HFFc6 (cell line): ENCODE measurements at regions not wholly inside any gene's neighbourhood (a gene's known extent, or its start where the extent isn't known, plus 50 kb on each side); places are given as distances from the start of the nearest gene placed in this dataset.
"Not testable (repeated sequence)": the region's sequence is repeated elsewhere in the genome, so short reads cannot be mapped to it uniquely, and the experiment has no call there.

Source experiments
- DNase-seq: peaks from one replicate; pipeline ENCODE4 v3.0.0-alpha.2; 2018
- H3K27ac Mint-ChIP-seq: 2 replicates; pipeline ENCODE4 v1.8.0; 2020; ENCODE audit warnings: mild to moderate bottlenecking, mixed read lengths
- H3K27me3 Mint-ChIP-seq: 2 replicates; pipeline ENCODE4 v1.8.0; 2021; ENCODE audit warnings: mild to moderate bottlenecking, moderate library complexity, mixed read lengths; ENCODE audit not compliant: insufficient read depth
- H3K36me3 Mint-ChIP-seq: 2 replicates; pipeline ENCODE4 v1.8.0; 2021; ENCODE audit warnings: low read depth, mixed read lengths
- H3K4me1 Mint-ChIP-seq: 2 replicates; pipeline ENCODE4 v1.8.0; 2020; ENCODE audit warnings: low read depth, mixed read lengths
- H3K4me3 Mint-ChIP-seq: 2 replicates; pipeline ENCODE4 v1.8.0; 2020; ENCODE audit warnings: mild to moderate bottlenecking, moderate library complexity, mixed read lengths
- H3K9me3 Mint-ChIP-seq: 2 replicates; pipeline ENCODE4 v1.8.0; 2020; ENCODE audit warnings: mild to moderate bottlenecking, mixed read lengths
- TF ChIP-seq, protein P1 (sequence below): fragments of 200-600 bp; sonication (generic); IDR thresholded peaks from 2 replicates; pipeline ENCODE4 v1.5.0; 2021; ENCODE audit warnings: antibody characterized with exemption, mild to moderate bottlenecking

GRCh38 chr10:20494474-20494873 is 402.6 kb downstream of the NEBL start:
- no peaks in the 10 kb centered on the region for H3K4me1 Mint-ChIP-seq

DNA sequence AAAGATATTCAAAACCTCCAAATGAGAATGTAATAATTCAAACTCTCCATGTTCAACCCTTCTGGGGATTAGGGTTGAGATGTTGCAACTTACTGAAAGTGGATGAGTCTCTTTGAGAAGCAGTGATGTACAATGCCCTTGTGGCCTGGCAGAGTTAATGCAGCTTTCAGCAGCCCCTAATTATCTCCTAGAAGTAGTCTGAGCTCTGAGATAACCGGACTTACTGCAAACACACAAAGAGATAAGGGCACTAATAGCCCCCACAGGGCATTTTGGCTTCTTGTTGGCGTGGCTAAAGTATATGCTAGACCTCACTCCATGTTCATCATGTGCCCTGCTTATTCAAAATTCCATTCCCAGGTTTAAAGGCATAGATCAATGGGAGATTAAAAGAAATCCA is 404.7 kb downstream of the NEBL start:
- H3K9me3 Mint-ChIP-seq = peaks cover 33% of the 10 kb centered on the region
- no peak overlapping the region for H3K27ac Mint-ChIP-seq
- no peaks in the 10 kb centered on the region for H3K36me3 Mint-ChIP-seq
- no peak for DNase-seq
- TF ChIP-seq, protein P1, sequence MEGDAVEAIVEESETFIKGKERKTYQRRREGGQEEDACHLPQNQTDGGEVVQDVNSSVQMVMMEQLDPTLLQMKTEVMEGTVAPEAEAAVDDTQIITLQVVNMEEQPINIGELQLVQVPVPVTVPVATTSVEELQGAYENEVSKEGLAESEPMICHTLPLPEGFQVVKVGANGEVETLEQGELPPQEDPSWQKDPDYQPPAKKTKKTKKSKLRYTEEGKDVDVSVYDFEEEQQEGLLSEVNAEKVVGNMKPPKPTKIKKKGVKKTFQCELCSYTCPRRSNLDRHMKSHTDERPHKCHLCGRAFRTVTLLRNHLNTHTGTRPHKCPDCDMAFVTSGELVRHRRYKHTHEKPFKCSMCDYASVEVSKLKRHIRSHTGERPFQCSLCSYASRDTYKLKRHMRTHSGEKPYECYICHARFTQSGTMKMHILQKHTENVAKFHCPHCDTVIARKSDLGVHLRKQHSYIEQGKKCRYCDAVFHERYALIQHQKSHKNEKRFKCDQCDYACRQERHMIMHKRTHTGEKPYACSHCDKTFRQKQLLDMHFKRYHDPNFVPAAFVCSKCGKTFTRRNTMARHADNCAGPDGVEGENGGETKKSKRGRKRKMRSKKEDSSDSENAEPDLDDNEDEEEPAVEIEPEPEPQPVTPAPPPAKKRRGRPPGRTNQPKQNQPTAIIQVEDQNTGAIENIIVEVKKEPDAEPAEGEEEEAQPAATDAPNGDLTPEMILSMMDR = no peak
- no peaks in the 10 kb centered on the region for H3K4me1 Mint-ChIP-seq
- no peaks in the 10 kb centered on the region for H3K27me3 Mint-ChIP-seq
- H3K4me3 Mint-ChIP-seq = no peak overlapping the region

More at GRCh38 chr10:20494474-20494873, 402.6 kb downstream of the NEBL start:
- H3K4me3 Mint-ChIP-seq = no peak overlapping the region
- no peaks in the 10 kb centered on the region; the same call in 1 of the 2 replicates for H3K36me3 Mint-ChIP-seq
- no peak for DNase-seq
- no peaks in the 10 kb centered on the region for H3K27me3 Mint-ChIP-seq
- TF ChIP-seq, protein P1 = no peak
- H3K9me3 Mint-ChIP-seq = peaks cover 47% of the 10 kb centered on the region
- H3K27ac Mint-ChIP-seq = no peak overlapping the region

GRCh38 chr10:20489961-20490360 is 407.1 kb downstream of the NEBL start:
- no peak overlapping the region for H3K27ac Mint-ChIP-seq
- no peaks in the 10 kb centered on the region for H3K27me3 Mint-ChIP-seq
- TF ChIP-seq, protein P1 = no peak
- peaks cover 42% of the 10 kb centered on the region for H3K9me3 Mint-ChIP-seq
- 0 out of 2 replicates have a peak, but pooled peaks cover 6% of the 10 kb centered on the region for H3K36me3 Mint-ChIP-seq
- DNase-seq = no peak
- H3K4me1 Mint-ChIP-seq = no peaks in the 10 kb centered on the region
- H3K4me3 Mint-ChIP-seq = no peak overlapping the region

GRCh38 chr10:20486791-20487190 is 410.3 kb downstream of the NEBL start:
- H3K4me1 Mint-ChIP-seq = no peaks in the 10 kb centered on the region
- TF ChIP-seq, protein P1 = no peak
- no peaks in the 10 kb centered on the region for H3K27me3 Mint-ChIP-seq
- H3K27ac Mint-ChIP-seq = no peak overlapping the region
- no peak for DNase-seq
- H3K9me3 Mint-ChIP-seq = peaks cover 33% of the 10 kb centered on the region
- no peak overlapping the region for H3K4me3 Mint-ChIP-seq
- 0 out of 2 replicates have a peak, but pooled peaks cover 6% of the 10 kb centered on the region for H3K36me3 Mint-ChIP-seq

DNA sequence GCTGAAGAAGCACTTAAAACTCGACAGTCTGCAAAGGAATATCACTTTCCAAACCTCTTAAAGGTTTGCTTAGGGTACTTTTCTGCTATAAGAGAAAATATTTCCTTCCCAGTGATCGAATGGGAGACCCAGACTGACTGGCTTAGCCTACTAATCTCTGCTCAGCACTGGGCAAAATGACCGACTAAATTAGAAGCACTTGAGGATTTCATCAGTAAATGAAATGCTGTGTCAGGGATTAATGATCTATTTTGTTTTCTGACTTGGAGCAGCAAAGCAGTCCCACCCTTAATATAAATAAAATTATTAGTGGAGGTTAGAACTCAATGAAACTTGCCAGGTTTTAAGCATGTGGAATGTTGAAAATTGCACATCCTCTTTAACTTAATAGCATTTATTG is 411.6 kb downstream of the NEBL start:
- TF ChIP-seq, protein P1 = no peak
- Mint-ChIP-seq H3K27ac (no peak overlapping the region), H3K4me3 (no peak overlapping the region), H3K27me3 (no peaks in the 10 kb centered on the region), H3K4me1 (no peaks in the 10 kb centered on the region), H3K9me3 (peaks cover 38% of the 10 kb centered on the region), H3K36me3 (0 out of 2 replicates have a peak, but pooled peaks cover 6% of the 10 kb centered on the region)
- no peak for DNase-seq

DNA sequence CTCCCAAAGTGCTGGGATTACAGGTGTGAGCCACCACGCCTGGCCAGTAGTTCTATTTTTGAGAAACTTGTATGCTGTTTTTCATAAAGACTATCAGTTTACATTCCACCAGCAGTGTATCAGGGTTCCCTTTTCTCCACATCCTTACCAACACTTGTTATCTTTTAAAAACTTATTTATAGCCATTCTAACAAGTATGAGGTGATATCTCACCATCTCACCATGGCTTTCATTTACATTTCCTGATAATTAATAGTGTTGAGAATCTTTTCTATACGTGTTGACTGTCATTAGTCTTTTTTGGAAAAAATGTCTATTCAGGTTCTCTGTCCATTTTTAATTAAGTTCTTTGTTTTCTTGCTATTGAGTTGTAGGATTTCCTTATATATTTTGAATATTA is 416.1 kb downstream of the NEBL start:
- Mint-ChIP-seq H3K27ac (no peak overlapping the region), H3K36me3 (0 out of 2 replicates have a peak, but pooled peaks cover 1% of the 10 kb centered on the region), H3K4me3 (no peak overlapping the region), H3K4me1 (no peaks in the 10 kb centered on the region), H3K9me3 (peaks cover 40% of the 10 kb centered on the region), H3K27me3 (no peaks in the 10 kb centered on the region)
- DNase-seq = no peak
- TF ChIP-seq, protein P1 = no peak

DNA sequence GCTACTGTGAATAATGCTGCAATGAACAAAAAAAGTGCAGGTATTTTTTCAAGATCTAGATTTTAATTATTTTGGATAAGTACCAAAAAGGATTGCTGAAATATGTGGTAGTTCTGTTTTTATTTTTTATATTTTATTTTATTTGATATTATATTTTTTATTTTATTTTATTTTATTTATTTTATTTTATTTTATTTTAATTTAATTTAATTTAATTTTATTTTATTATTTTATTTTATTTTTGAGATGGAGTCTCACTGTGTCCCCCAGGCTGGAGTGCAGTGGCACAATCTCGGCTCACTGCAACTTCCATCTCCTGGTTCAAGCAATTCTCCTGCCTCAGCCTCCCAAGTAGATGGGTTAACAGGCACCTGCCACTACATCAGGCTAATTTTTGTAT is 416.5 kb downstream of the NEBL start:
- not testable (repeated sequence) for H3K27me3 Mint-ChIP-seq, DNase-seq, H3K27ac Mint-ChIP-seq, H3K4me1 Mint-ChIP-seq, H3K36me3 Mint-ChIP-seq, H3K4me3 Mint-ChIP-seq
- H3K9me3 Mint-ChIP-seq = peaks cover 37% of the 10 kb centered on the region
